ENCODE measurements at regions not wholly inside any gene's neighbourhood (a gene's known extent, or its start where the extent isn't known, plus 50 kb on each side); places are given as distances from the start of the nearest gene placed in this dataset.
A peak's percentile ranks its signal among the peaks of the same experiment; 100 is the strongest.

DNA sequence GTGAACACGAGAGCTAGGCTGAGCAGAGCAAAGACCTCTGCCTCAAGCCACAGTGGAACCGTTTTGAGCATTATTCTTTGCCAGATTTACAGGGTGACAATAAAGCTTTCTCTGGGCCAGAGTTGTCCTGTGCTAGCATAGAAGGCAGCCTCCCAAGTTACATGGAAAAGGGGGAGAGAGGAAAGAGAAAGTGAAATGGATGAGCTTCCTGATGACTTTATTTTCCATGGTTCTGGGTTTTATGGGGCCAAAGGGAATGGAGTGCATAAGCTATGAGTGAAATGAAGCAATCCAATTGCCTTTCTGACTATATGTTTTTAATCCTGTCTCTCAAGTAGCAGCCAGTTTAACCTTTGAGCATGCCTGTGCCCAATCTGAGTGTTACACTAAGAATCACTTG is 428.4 kb downstream of the COG6 start:
- no peak for DNase-seq

DNA sequence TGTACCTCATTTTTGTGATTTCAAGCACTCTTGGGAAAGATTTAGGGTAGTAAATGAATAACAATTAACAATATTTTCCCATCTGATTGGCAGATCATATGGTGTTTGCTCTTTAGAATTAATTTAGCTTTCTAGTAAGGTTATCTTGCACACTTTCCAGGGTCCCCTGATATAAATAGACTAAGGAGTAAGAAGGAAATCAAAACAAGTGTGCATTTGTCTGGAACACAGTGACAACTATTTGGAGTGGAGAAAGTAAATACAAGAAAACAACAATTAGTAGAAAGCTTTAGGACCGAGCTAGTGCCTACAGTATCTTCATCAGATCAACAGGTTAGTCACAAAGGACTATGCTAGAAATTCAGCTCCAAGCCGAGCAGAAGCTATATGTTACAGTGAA is 429.5 kb downstream of the COG6 start:
- DNase-seq, result no peak

DNA sequence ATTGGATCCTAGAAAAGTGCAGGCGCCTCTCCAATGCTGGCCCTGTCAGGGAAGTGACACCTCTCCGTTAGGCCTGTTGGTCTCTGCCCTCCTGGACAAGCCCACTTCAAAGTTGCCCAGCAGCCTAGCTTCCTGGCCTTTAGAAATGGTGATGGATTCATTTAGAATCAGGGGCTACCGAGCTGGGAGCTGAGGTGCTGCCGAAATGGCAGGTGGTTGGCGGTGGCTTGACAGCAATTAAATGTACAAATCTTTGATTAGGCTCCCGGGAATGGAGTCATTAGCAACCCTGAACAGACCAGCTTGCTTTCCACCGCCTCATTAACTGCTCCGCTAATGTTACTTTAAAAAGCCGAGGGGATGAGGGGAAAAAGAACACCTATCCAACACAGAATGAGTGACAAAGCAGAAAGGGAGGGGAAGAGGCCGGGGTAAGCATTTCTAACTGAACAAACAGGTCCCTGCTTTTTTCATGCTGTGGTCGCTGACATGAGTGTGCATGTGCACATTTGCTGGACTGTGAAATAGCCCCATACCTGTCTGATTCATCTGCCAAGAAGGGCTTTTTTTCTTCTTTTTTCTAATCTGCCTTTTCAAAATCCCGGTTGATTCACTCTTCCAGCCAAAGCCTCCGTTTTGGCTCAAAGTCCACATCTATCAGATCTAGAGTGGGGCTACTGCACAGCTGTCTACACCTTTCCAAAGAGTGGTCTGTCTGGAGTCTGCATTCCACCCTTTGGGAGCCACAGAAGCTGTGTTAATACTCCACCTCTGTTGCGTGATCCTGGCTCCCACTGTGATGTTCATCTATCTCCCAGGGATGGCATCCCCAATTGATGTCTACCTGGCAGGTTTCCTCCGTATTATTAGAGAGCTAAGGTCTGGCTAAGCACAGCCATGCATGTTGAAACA is 431.9 kb downstream of the COG6 start:
- no peak for DNase-seq

DNA sequence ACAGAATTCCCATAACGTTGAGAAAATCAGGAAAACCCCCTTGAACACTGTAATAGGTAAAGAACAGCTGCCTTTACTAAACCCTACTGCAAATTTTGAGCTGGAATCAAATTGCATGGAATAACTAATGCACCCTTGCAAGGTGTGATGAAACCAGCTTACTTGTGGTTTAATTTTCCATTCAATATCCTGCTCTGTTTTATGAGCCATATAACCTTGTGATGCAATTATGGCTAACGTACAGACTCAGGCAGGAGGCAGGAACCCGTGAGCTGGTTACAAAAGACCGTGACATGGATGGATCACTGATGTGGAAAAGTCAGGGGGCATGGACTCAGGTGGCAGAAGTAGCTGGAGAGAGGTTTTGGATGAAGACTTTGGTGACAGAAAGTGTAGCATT is 438.6 kb downstream of the COG6 start:
- no peak for DNase-seq

DNA sequence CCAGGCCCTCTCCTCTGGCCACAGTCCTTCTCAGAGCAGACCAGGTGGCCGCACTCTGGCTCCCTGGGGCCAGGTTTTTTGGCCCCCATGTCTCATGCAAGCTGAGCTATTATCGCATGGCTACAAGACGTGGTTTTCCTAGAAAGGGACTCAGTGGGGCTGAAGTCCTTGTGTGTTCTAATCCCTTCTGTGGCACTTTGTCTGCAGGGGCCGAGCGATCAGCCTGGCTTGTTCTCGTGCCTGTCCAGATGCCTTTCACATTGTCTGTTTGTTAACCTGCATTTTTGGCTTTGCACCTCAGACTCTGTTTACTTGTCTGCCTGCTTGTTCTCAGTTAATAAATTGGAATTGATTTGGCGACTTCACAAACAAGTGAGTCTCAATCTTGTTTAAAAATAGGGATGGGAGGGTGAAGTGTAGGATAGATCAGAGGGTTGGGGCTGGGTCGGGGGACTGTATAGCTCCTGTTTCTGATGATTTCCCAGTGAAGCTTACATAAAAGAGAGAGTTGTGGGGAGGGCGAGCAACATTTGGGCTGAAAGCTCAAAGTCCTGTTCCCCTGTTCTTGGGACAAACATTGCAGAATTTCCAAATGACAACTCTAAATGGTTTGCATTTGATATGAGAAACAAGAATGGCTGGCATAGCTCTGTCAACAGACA is 440.4 kb downstream of the COG6 start:
- DNase-seq, result no peak

DNA sequence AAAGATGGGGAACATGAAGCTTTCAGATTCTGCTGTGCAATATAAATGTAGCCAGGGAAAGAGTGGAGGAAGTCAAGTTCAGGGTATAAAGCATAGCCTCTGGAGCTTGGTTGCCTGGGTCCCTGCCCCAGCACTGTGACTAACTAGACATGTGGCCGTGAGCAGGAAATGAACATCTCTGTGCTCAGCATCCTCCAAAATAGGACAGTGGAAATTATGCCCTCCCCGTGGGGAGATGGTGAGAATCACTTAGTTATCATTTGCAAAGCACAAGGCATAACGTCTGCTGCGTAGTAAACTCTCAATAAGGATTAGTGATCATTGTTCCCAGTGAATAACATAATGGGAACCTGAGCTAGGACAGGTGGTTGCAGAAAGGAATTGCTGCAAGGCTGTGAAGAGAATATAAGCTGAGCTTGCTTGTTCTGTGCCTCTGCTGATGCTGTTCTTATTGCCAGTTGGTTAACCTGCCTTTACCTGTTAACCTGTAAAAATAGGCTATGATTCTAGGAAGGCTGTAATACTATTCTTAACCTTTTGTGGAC is 441.0 kb downstream of the COG6 start:
- DNase-seq, result peak; percentile 32

DNA sequence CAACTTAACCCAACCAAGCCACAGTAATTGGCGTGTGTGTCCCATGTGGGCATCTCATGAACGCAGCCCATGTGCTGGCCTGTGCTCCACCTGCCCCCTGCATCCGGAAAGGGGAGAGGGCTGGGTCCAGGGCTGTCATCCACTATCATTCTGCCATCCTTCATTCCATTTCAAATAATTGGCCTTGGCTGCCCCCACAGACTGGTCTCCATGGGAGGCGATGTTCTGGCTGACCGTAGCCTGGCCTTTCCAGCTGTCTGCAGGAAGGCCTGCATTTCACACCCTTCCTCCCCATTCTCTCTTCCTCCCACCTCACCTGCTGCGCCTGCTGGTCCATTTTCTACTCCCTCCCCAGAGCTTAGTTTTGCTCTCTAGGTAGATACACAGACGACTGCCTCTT is 442.8 kb downstream of the COG6 start:
- DNase-seq, result no peak

DNA sequence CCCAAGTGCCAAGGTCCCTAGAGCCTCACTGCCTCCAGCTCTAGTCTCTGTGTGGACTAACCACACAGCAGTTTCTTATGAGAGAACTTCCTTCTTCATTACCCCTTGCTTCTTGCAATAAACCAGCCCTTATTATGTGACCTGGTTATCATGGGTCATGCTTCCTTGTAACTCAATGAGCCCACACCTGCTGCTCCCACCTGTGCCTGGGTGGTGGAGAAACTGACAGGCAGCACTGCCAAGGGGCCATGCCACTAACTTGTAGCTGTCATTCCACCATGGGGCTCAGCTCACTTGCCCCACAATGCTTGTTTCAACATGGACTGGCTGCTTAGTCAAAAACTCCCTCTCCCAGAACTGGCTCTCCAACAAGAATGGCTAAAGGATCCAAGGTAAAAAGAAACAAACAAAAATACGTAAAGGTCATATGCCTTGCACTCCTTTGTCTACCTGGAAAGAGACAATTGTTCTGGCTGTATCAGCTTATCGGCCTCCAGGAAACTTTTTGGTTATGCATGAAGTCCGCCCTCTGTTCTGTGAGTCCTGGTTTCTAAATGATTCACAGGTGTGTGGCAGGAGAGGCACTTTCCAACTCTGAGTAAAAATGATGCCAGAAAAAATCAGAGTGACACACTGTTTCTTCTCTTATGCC is 446.4 kb downstream of the COG6 start:
- peak; percentile 29 for DNase-seq

DNA sequence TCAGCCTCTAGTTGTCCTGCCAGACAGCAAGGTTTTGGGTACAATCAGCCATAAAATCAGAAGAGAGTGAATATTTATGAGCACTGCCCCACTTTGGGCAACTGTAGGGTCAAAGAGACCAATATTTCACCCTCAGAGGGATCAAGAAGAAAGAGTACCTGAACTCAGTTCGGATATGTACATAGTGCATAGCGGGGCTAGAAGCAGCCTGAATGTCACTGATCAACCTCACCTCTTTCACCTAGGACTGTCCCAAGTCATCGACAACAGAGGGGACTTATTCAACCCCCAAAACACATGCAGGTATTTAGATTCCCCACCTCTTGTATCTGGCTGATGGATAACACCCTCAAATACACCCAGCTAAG is 446.9 kb downstream of the COG6 start:
- no peak for DNase-seq

DNA sequence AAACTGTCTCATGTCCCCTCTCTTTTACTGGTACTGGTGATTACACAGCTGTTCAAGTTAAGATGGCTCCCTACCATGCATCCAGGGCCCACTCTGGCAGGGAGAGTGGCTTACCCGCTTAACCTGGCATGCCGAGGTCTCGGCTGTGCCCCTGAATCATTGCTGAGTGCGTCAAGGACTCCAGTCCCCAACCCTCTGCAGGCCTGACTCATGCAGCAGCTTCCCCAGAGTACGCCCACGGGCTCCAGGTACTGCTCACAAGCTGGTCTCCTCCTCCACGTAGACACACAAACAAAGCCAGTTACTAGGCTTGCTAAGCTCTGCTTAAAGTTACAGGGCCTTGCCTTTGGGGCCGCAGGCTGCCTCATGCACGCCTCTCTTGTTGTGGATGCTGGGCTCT is 447.4 kb downstream of the COG6 start:
- DNase-seq, result peak; percentile 91

DNA sequence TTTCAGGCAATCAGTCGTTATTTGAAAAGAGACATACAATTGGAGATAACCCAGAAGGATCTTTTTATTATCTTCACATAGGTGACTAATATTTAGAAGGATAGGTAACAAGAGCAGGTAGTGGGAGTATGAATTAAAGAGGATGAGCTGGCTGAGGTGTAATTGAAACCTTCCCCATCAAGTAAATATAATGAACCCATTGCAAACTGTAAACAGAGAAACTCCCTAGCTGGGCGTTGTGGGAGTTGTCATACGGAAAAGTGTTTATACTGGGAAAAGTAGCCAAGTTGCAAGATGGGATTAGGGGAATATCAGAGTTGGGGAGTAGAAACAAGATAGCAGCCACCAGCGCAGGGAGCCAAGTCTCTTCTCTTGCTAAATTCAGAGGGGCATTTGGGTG is 448.4 kb downstream of the COG6 start:
- DNase-seq, result no peak

DNA sequence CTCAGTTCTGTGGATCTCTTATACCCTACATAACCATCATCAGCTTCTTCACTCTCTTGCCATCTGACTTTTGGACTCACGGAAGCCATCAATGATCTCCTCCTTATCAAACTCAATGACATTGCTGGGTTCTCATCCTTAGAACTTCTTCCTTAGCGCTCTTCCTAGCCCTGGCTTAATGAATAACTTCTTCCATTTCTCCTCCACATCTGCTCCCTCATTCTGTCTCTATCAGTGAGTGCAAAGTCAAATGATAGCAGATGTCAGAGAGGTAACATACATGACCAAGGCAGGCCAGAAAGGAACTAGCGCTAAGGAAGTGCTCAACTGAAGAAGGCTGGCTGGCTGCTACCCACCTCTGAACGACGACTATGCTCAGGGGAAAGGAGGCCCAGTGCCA is 449.8 kb downstream of the COG6 start:
- no peak for DNase-seq

DNA sequence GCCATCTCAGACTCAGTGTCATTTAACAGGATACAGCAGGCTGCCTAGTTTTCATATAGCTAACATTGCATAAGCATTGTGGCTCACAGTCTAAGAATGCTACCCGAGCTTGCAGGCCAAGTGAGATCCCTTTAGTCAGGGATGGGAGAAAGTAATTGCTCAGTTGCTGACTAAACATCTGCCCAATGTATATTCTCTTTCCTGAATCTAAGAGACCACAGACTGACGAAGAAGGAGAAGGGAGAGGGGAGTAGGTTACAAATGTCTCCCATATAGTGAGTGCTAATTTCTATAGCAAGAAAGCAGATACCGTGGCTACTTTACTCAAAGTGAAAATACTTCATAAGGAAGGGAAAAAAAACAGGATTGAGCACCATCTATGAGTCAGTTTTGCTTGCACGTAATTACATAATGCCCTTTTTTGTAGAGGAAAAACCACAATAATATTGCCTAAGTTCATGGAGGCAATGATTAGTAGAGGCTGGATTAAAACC is 453.9 kb downstream of the COG6 start:
- DNase-seq, result no peak

DNA sequence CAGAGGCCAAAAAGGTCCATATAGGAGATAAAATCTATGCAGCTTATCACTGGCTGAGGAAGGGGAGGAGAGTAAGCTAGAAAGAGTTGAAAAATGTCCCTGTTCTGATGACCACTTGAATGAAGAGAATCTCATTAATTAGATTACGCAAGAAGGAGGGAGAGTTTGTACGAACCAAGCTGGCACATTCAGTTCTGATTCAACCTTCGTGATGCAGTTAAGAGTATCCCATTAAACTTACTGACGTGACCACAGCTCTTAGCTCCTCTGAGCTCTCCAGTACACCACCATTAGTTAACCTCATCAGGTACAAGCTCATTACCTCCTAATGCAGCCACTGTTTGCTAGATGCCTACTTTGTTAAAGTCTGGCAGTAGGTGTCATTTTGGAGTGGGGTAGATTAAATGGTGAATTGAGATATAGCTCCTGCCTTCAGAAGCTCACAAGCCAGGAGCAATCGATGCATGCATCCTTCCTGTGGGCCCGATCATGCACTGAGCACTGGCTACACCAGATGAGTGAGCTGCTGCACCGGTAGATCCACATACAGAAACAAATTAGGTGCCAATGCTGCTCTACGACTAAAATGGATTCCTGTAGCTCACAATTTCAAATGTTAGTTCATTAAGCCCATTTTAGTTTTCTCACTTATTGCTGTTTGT is 458.3 kb downstream of the COG6 start:
- DNase-seq, result no peak

DNA sequence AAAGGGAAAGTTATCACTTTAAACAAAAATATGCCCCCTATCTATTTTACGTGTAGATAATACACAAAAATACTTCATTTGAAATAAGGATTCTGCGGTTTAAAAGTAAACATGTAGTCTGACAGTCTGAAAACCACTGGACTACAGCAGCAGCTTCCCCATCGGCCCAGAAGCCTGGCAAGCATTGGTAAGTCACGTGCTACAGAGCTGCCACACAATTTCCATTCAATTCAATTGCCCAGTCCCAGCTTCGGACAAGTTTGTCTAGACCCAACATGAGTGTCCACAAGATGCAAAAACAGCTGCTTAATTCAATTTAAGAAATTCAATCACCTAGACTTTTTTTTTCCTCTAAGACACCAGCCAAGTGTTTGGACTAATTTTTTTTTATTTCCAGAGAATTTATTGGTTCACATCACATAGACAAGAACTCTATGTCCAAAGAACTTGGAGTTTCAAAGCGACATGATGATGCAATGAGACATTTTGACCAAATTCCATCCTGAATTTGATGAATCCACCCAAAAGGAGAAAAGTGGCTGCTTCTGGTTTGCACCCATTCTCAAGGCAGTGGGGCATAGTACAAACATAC is 458.9 kb downstream of the COG6 start:
- no peak for DNase-seq

DNA sequence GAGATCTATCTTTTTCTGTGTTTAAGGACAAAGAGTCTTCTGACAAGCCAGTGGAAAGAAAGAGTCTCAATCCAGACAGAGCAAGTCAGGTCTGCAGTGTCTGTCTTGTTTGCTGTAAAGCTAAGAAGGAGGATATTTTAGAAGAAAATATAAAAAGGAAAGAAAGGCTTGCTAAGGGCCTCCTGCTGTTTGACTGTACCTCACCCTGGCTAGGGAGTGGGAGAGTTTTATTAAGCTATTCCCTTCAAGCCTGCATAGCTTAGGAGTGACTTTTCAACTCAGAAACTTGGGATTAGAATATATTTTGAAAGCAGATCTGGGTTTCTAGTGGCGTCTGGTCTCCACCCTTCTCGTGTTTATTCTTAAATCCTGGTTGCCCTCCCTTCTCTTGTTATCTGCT is 460.0 kb downstream of the COG6 start:
- no peak for DNase-seq

DNA sequence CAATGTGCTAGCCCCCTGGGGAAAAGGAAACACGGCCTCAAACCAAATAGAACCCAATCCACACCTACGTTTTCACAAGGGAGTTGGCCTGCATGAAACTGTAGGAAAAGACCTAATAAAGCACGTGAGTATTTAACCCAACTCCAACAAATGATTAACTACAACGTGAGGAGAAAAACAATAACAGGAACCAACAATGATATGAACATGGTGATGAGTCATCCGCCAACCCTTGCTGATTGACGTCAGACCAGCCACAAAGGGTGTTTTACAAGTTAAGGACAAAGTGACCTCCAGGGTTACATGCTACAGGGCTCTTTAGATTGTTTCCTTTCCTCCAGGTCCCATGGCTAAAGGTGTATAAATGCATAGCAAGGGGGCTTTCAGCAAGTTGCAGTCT is 460.5 kb downstream of the COG6 start:
- no peak for DNase-seq

DNA sequence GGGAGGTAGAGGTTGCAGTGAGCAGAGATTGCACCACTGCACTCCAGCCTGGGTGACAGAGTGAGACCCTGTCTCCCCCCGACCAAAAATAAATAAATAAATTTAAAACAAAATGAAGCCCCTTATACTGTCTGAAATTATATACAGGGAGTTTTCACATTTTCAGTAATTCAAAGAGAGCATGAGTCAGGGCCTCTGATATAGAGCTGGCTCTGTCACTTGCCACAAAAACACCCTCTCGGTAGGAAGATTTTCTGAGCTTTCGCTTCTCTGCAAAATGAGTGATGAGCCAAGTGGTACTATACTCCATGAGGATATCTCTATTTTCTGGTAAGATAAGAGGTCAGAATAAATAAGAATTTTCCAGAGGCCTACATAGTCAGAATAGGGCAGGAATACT is 462.9 kb downstream of the COG6 start:
- no peak for DNase-seq

DNA sequence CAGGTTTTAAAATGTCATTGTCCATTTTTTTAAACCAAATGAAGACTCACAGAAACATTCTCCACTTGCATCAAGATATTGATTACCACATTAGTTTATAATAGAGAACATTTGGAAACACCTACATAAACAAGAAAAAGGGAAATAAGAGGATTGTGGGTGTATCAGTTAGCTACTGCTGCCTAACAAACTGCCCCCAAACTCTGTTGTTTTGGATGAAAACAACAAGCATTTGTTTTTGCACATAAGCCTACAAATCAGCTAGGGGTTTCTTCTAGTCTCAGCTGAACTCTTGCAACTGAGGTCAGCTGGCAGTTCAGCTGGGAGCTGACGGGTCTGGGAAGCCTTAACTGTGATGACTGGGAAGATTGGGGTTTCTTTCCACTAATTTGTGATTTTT is 464.4 kb downstream of the COG6 start:
- DNase-seq, result no peak

DNA sequence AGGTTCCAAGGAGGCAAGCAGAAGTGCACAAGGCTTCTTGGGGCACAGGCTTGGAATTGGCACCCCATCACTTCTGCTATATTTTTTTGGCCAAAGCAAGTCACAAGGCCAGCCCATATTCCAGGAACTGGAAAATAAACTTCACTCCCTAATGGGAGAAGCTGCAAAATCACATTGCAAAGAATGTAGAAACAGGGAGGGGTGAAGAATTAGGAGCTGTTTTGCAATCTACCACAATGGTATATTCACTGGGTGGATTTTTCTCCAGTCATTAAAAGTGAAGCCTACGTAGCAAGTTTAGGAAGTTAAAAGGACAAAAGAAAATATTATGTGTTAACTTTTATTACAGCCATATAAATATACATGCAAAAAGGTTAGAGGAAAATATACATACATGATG is 464.8 kb downstream of the COG6 start:
- no peak for DNase-seq

DNA sequence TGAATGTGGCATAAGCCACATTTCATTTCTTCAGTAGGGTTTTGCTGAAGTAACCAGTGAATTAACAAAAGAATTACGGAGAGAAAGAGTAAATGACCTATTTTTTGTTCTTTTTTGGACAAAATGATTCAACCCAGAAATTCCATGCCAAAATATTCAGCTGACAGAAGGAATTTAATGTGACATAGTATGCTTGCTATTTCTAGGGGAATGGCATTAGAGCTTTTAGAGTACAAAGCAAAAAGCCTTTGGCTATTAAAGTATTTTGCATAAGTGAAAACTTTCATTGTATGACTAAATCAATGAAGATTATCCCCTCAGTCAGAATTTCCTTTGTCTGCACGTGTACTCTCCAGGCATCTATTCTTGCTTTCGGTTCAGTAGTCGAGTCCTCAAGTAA is 465.3 kb downstream of the COG6 start:
- DNase-seq, result no peak

DNA sequence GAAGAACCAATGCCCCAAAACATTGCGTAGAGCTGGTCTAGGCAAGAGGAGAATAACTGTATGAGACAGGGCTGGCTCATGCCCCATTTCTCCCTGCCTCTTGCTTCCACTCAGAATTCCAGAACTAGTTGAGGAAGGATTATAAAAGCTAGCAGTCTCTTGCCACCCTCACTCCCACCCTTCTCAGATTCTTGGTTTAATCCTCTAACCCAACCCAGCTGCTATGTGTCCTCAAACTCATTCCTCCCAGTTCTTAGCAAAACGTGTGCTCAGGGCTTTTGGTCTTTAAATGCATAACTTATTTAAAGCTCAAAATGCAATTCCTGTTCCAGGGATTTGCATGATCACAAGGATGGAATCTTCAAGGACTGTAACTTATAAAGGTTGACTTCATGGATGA is 466.3 kb downstream of the COG6 start:
- DNase-seq, result no peak

Data from activated naive CD4-positive, alpha-beta T cell treated with anti-CD3 and anti-CD28 coated beads, Interleukin-2, amount 50 U/mL, for 16 hours (primary cell).